RPMI8226 (cell line): ENCODE measurements at regions not wholly inside any gene's neighbourhood (a gene's known extent, or its start where the extent isn't known, plus 50 kb on each side); places are given as distances from the start of the nearest gene placed in this dataset.

Experiments
- DNase-seq: peaks from one replicate; pipeline ENCODE4 v3.0.0-alpha.2; 2015

GRCh38 chr13:73693215-73693614, 441.0 kb downstream of the KLF12 start:
- DNase-seq, result no peak

- no peak for DNase-seq
Observed at GRCh38 chr13:73691891-73692290, 442.3 kb downstream of the KLF12 start.

- no peak for DNase-seq
Observed at GRCh38 chr13:73687929-73688328, 446.3 kb downstream of the KLF12 start.

GRCh38 chr13:73687087-73687486, 447.1 kb downstream of the KLF12 start:
- no peak for DNase-seq

- no peak for DNase-seq
Observed at GRCh38 chr13:73684750-73685149, 449.5 kb downstream of the KLF12 start.

- no peak for DNase-seq
Observed at GRCh38 chr13:73684286-73684685, 449.9 kb downstream of the KLF12 start.

GRCh38 chr13:73683746-73684145, 450.5 kb downstream of the KLF12 start:
- no peak for DNase-seq

GRCh38 chr13:73681779-73682178, 452.4 kb downstream of the KLF12 start:
- no peak for DNase-seq

GRCh38 chr13:73681015-73681414, 453.2 kb downstream of the KLF12 start:
- DNase-seq, result no peak

GRCh38 chr13:73677048-73677601, 457.1 kb downstream of the KLF12 start:
- DNase-seq, result no peak

- DNase-seq, result no peak
Observed at GRCh38 chr13:73676550-73677047, 457.6 kb downstream of the KLF12 start.

GRCh38 chr13:73675821-73676220, 458.4 kb downstream of the KLF12 start:
- no peak for DNase-seq

GRCh38 chr13:73674570-73674969, 459.6 kb downstream of the KLF12 start:
- no peak for DNase-seq

- no peak for DNase-seq
Observed at GRCh38 chr13:73673931-73674330, 460.3 kb downstream of the KLF12 start.

- no peak for DNase-seq
Observed at GRCh38 chr13:73672492-73672891, 461.7 kb downstream of the KLF12 start.

GRCh38 chr13:73671732-73672131, 462.5 kb downstream of the KLF12 start:
- no peak for DNase-seq

- DNase-seq, result no peak
Observed at GRCh38 chr13:73671011-73671410, 463.2 kb downstream of the KLF12 start.

- no peak for DNase-seq
Observed at GRCh38 chr13:73667756-73668155, 466.4 kb downstream of the KLF12 start.

- DNase-seq, result no peak
Observed at GRCh38 chr13:73665261-73665660, 468.9 kb downstream of the KLF12 start.

- no peak for DNase-seq
Observed at GRCh38 chr13:73664851-73665250, 469.4 kb downstream of the KLF12 start.

- DNase-seq, result peak; percentile 3
Observed at GRCh38 chr13:73662833-73663232, 471.4 kb downstream of the KLF12 start.

- no peak for DNase-seq
Observed at GRCh38 chr13:73661687-73662425, 472.3 kb downstream of the KLF12 start.

- DNase-seq, result no peak
Observed at GRCh38 chr13:73661066-73661465, 473.1 kb downstream of the KLF12 start.

GRCh38 chr13:73658639-73659038, 475.6 kb downstream of the KLF12 start:
- DNase-seq, result no peak
